Testis (tissue), 2 donors: ENCODE measurements at regions not wholly inside any gene's neighbourhood (a gene's known extent, or its start where the extent isn't known, plus 50 kb on each side); places are given as distances from the start of the nearest gene placed in this dataset.

ENCODE experiments used
- POLR2A ChIP-seq: fragments of 450-650 bp; IDR thresholded peaks from one replicate; pipeline ENCODE4 v1.6.1; 2017; ENCODE audit warnings: antibody characterized with exemption, mild to moderate bottlenecking, moderate library complexity
- TF ChIP-seq, protein P1 (sequence below), 3 experiments: fragments of 450-650 bp in 2 of 3; fragments of 200-600 bp in 1 of 3; sonication (generic) in 1 of 3; IDR thresholded peaks; one replicate each; pipeline ENCODE4 v1.5.1; 2016 to 2019; ENCODE audit warnings: antibody characterized with exemption in 3 of 3, mild to moderate bottlenecking in 2 of 3, moderate library complexity in 1 of 3

DNA sequence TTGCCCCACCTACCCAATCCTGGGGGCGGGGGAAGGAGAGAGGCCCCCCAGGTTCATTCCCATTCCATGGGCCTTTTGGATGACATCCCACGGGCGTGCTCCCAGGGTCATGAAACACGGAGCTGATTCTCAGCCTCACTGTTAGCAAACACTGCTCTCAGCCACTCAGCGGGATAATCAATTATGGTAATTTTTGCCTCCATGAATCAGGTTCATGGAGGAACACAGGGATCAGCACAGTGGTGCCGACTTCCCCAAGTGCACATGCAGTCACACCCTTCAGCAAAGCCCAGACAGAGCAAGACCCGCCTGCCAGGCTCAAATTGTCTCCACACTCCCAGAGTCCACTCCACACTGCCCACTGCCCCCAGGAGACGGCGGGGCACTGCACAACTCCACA, 164.6 kb downstream of the ENGASE start:
- TF ChIP-seq, protein P1, sequence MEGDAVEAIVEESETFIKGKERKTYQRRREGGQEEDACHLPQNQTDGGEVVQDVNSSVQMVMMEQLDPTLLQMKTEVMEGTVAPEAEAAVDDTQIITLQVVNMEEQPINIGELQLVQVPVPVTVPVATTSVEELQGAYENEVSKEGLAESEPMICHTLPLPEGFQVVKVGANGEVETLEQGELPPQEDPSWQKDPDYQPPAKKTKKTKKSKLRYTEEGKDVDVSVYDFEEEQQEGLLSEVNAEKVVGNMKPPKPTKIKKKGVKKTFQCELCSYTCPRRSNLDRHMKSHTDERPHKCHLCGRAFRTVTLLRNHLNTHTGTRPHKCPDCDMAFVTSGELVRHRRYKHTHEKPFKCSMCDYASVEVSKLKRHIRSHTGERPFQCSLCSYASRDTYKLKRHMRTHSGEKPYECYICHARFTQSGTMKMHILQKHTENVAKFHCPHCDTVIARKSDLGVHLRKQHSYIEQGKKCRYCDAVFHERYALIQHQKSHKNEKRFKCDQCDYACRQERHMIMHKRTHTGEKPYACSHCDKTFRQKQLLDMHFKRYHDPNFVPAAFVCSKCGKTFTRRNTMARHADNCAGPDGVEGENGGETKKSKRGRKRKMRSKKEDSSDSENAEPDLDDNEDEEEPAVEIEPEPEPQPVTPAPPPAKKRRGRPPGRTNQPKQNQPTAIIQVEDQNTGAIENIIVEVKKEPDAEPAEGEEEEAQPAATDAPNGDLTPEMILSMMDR (IDR thresholded peaks at IDR 0.05), result no peak
- no peak for TF ChIP-seq POLR2A
